SH-SY5Y (cell line): ENCODE measurements at regions not wholly inside any gene's neighbourhood (a gene's known extent, or its start where the extent isn't known, plus 50 kb on each side); places are given as distances from the start of the nearest gene placed in this dataset.

Experiments
- GATA2 ChIP-seq: IDR thresholded peaks from 2 replicates; pipeline ENCODE4 v1.6.1; 2011; ENCODE audit warnings: mild to moderate bottlenecking, low read depth, low read length
- GATA3 ChIP-seq: IDR thresholded peaks from 2 replicates; pipeline ENCODE4 v1.6.1; 2011; ENCODE audit warnings: low read depth, mild to moderate bottlenecking, low read length, moderate library complexity

GRCh38 chr2:67650291-67651133 is 253.4 kb downstream of the ETAA1 start:
- TF ChIP-seq GATA3, result peak; percentile 75
- peak; percentile 65 for TF ChIP-seq GATA2
